Renal cortical epithelial cell (primary cell): ENCODE measurements at regions not wholly inside any gene's neighbourhood (a gene's known extent, or its start where the extent isn't known, plus 50 kb on each side); places are given as distances from the start of the nearest gene placed in this dataset.
"Not testable (repeated sequence)": the region's sequence is repeated elsewhere in the genome, so short reads cannot be mapped to it uniquely, and the experiment has no call there.

ENCODE experiments used
- DNase-seq: peaks from one replicate; pipeline ENCODE4 v3.0.0-alpha.2; 2011; ENCODE audit warnings: low read depth

DNA sequence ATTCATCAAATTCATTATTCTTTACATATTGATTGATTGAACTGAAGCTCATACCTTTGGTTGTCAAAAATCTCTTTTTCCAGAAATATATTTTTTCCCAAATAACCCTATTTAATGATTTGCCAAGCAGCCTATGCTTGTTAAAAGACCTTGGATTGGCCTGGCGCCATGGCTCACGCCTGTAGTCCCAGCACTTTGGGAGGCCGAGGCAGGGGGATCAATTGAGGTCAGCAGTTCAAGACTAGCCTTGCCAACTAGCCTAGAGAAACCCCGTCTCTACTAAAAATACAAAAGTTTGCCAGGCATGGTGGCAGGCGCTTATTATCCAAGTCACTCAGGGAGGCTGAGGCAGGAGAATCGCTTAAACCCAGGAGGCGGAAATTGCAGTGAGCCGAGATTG is 165.1 kb upstream of the MGAT4C start:
- DNase-seq: no peak

DNA sequence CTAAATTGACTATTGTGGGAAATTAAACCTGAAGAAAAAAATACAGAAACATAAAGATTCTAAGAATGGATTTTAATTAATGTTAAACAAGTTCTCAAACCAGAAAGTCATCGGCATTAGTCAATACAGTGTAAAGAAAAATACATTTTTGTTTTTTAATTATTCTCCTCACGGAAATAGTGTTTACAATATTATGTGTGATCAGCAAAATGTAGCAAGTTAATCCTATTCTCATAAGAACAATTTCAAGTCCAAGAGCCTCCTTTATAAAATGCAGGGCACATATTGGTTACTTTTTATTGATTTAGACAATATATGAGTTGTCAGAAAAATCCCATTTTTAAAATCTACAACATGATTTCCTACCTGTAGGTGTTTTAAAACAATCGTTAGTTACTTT is 158.0 kb upstream of the MGAT4C start:
- DNase-seq: no peak

DNA sequence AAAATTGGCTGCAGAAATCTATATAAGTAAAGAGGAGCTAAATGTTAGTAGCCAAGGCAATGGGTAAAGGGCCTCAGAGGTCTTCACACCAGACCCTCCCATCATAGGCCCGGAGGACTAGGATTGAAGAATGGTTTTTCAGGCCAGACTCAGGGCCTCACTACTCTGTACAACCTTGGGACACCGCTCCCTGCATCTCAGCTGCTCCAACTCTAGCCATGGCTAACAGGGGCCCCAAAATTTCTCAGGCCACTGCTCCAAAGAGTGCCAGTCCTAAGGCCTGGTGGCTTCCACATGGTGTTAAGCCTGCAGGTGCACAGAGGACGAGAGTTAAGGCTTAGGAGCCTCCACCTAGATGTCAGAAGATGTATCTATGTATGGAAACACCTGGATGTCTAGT is 155.5 kb upstream of the MGAT4C start:
- no peak for DNase-seq

GRCh38 chr12:86407620-86408208 is 151.5 kb upstream of the MGAT4C start:
- DNase-seq: no peak

GRCh38 chr12:86389949-86390348 is 133.8 kb upstream of the MGAT4C start:
- peak; percentile 1 for DNase-seq

- no peak for DNase-seq
Observed at GRCh38 chr12:86387591-86388145, 131.5 kb upstream of the MGAT4C start.

GRCh38 chr12:86383759-86384158 is 127.6 kb upstream of the MGAT4C start:
- not testable (repeated sequence) for DNase-seq

DNA sequence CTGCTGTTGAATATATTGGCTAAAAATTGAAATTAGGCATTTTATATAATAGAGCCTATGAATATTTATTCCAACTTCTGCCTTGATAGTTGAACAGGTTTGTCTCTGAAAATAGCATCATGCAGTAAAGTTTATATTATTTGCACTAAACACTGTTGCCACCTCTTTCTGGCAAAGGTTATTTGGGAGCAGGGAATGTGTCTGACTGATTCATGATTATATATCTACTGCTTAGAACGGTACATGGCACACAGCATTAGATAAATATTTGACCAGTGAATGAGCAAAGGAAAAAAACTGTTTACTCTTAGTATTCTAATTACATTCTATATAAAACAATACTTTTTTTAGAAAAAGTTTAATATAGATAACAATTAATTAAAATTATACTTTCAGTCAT is 123.1 kb upstream of the MGAT4C start:
- no peak for DNase-seq

DNA sequence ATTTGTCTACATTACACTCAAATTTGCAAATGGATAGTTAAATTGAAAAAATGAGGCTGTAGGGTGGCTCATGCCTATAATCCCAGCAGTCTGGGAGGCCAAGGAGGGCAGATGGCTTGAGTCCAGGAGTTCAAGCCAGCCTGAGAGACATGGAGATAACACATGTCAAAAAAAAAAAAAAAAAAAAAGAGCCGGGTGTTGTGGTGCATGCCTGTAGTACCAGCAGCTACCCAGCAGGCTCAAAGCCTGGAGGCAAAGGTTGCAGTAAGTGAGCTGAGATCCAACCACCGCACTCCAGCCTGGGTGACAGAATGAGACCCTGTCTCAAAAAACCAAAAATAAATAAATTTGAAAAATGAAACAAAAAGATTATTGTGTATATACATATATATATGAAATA is 119.9 kb upstream of the MGAT4C start:
- no peak for DNase-seq

- no peak for DNase-seq
Observed at GRCh38 chr12:86373813-86374212, 117.6 kb upstream of the MGAT4C start.

DNA sequence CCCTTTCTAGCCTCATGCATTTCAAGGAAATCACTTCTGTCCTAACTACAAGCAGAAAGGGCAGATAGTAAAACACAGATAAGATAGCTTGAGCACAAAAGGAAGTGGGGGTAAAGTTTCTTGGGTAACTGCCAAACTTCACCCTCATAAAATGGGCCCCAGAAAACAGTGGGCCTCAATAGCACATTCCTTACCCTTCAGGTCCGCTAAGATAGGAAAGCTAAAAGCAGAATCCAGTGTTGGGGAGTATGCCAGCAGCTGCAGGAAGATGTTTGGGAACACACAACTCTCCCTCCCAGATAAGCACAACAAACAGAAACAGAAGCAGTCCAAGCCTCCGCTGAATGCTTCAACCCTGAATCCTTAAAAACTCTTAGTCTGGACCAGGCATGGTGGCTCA is 110.9 kb upstream of the MGAT4C start:
- no peak for DNase-seq

DNA sequence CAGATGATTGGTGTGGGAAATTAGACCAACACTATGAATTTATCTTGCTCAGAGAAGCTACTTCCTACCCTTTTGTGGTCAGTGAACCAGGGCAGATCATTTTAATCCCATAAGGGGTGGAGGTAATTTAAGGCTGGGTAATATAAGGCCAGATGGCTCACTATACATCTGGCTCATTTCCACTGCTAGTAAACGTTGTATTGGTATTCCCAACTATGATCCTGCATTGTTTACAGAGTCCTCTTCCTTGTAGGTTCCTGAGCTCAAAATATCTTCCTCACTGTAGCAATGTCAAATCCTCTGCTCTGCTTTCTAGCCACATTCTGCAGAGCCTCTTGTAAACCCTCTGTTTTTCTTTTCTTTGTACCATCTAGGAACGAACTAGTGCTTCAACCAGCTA is 93.0 kb upstream of the MGAT4C start:
- no peak for DNase-seq

DNA sequence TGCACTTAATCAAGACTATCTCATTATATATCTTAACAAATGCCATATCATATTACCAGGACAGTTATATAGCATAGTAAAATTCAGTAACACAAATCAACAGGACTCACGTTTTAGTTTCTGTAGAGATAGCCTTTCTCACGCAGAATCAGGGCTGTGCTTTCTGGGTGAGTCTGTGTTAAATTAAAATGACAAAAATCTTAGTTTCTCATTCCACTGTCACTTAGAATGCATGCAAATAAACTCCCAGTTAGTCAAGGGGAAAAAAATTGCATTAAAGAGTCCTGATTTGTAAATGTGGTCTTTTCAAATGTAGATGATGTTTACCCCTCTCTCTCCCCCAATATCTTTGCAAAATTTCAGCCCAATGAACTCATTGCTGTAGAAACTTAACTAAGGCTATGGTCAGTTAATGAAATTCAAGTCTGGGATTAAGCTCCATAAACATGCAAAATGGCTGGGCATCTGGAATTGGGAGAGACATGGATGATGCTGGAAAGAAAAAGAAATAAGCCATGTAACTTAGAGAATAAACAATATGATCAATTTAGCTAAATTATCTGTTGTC is 77.8 kb upstream of the MGAT4C start:
- no peak for DNase-seq

DNA sequence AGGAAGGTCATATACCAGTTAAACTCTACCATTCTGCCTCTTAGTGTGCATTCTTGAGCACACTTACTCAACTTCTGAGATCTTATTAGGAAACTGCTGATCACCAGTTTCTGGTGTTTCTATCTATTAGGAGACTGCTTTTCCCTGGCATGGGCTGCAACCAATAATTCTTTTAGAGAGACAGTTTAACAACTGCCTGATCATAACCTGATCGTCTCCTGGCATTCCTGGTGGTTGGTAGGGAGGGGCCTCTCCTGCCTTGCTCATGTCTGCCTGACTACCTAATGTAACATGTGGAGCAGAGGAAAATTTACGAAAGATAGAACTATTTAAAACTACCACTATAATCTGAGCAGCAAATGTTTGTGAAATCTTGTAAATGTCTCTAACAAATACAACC is 75.3 kb upstream of the MGAT4C start:
- peak; percentile 3 for DNase-seq

DNA sequence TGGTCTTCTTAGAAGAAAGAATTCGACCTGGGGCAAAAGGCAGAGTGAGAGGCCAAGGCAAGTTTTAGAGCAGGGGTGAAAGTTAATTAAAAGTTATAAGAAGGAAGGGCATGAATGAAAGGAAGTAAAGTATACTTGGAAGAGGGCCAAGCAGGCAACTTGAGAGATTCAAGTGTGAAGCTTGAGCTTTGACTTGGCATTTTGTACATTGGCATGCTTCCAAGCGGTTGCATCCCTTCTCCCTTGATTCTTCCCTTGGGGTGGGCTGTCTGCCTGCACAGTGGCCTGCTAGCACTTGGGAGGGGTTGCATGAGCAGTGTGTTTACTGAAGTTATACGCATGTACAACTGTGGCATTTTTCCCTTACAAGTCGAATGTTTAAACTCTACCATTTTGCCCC is 74.8 kb upstream of the MGAT4C start:
- peak; percentile 2 for DNase-seq

GRCh38 chr12:86312232-86312631 is 56.0 kb upstream of the MGAT4C start:
- DNase-seq: no peak
